B cell (primary cell): ENCODE measurements at regions not wholly inside any gene's neighbourhood (a gene's known extent, or its start where the extent isn't known, plus 50 kb on each side); places are given as distances from the start of the nearest gene placed in this dataset.

Source experiments
- CTCF ChIP-seq: fragments of 200-600 bp; IDR thresholded peaks from one replicate; pipeline ENCODE4 v1.8.0; 2022; ENCODE audit warnings: antibody characterized with exemption, mild to moderate bottlenecking
- EZH2 ChIP-seq: IDR thresholded peaks from 2 replicates; pipeline ENCODE4 v1.6.1; 2012; ENCODE audit warnings: borderline replicate concordance, low read depth, mild to moderate bottlenecking, moderate library complexity, low read length; ENCODE audit not compliant: insufficient read depth, poor library complexity, severe bottlenecking

DNA sequence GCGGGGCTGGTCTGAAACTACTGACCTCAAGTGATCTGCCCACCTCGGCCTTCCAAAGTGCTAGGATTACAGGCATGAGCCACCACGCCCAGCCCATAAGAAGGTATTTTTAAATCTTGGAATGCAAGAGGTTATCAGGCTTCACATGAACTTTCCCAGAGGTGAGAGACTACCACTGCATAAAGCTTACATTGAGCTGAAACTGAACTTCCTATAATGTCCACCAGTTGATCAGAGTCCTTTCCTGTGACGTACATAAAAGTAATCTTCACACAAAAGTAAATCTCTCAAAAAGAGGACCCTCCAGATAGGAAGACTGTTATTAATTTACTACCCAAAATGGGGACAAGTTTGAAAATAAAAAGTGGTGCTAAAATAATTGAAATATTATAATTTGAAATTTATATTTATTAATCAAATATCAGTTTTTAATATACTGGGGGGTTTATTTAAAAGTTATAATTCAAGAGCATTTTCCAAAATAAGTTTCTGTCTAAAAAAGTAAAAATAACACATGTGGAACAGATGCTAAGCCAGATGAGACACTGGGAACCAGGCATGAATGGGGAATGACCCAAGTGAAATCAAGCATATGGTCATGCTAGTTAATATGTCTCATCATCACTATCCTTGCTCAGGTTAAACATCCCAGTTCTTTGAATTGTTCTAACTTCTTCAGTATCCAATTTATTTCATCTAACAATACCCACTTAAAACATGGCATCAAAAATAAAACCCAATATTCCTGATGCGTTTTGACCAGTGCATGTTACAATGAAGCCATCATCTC, 269.9 kb upstream of the UBE2E2 start:
- TF ChIP-seq EZH2 = no peak
- TF ChIP-seq CTCF = no peak
